Large intestine (tissue), 3 donors: ENCODE measurements at regions not wholly inside any gene's neighbourhood (a gene's known extent, or its start where the extent isn't known, plus 50 kb on each side); places are given as distances from the start of the nearest gene placed in this dataset.

Experiments used
- DNase-seq, 2 donors: peaks; one replicate each; pipeline versions ENCODE4 v3.0.0 to v3.0.0-alpha.2; 2013
- H3K27ac ChIP-seq: one replicate; pipeline ENCODE4 v1.5.1; 2013; ENCODE audit warnings: low read length
- H3K27me3 ChIP-seq: 2 replicates; pipeline ENCODE4 v1.6.1; 2013; ENCODE audit warnings: low read length; ENCODE audit not compliant: control insufficient read depth, insufficient read depth
- H3K36me3 ChIP-seq: 2 replicates; pipeline ENCODE4 v1.6.1; 2013; ENCODE audit warnings: low read length; ENCODE audit not compliant: control insufficient read depth, insufficient read depth
- H3K4me1 ChIP-seq: one replicate; pipeline ENCODE4 v1.6.1; 2013; ENCODE audit warnings: low read length; ENCODE audit not compliant: control insufficient read depth, insufficient read depth
- H3K4me3 ChIP-seq: one replicate; pipeline ENCODE4 v1.5.1; 2013; ENCODE audit warnings: low read length
- H3K9me3 ChIP-seq: one replicate; pipeline ENCODE4 v1.6.1; 2013; ENCODE audit warnings: mild to moderate bottlenecking, low read depth, low read length, moderate library complexity; ENCODE audit not compliant: control insufficient read depth
- WGBS: methylation state at CpG from one replicate; pipeline ENCODE4 v1.1.5; 2013; ENCODE audit warnings: low lambda C conversion rate; ENCODE audit not compliant: insufficient coverage; 5-methylcytosine and 5-hydroxymethylcytosine counted together

DNA sequence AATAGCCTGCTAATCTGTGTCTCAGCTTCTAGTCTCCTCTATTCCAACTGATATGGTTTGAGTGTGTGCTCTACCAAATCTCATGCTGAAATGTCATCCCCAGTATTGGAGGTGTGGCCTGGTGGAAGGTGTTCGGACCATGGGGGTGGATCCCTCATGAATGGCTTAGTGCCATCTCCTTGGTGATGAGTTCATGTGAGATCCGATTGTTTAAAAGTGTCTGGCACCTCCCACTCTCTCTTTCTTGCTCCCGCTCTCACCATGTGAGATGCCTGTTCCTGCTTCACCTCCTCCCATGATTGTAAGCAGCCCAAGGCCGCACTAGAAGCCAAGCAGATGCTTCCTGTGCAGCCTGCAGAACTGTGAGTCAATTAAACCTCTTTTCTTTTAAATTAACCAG lies 73.5 kb upstream of the CAMK1G start:
- H3K27ac ChIP-seq: no peak overlapping the region
- no peaks in the 10 kb centered on the region for H3K9me3 ChIP-seq
- no peaks in the 10 kb centered on the region for H3K36me3 ChIP-seq
- H3K4me3 ChIP-seq: no peak overlapping the region
- no peak for DNase-seq
- no peaks in the 10 kb centered on the region for H3K4me1 ChIP-seq
- no CpG with 5 or more reads among the region's 4 CpGs for WGBS
- no peaks in the 10 kb centered on the region for H3K27me3 ChIP-seq

DNA sequence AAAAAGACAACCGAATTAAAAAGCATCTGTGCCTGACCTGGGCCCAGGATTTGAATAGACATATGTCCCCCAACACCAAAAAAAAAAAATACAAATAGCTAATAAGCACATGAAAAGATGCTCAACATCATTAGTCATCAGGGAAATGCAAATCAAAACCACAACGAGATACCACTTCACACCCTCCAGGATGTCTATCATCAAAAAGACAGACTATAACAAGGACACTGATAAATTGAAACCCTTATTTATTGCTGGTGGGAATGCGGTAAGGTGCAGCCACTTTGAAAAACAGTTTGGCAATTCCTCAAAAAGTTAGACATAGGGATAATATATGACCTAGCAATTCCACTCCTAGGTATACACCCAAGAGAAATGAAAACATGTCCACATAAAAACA lies 72.3 kb upstream of the CAMK1G start:
- Histone ChIP-seq H3K36me3 (no peaks in the 10 kb centered on the region), H3K4me1 (no peaks in the 10 kb centered on the region), H3K4me3 (no peak overlapping the region), H3K27ac (no peak overlapping the region), H3K27me3 (no peaks in the 10 kb centered on the region), H3K9me3 (no peaks in the 10 kb centered on the region)
- DNase-seq: no peak
- WGBS: 80% methylated on average over 1 of the region's 3 CpGs

DNA sequence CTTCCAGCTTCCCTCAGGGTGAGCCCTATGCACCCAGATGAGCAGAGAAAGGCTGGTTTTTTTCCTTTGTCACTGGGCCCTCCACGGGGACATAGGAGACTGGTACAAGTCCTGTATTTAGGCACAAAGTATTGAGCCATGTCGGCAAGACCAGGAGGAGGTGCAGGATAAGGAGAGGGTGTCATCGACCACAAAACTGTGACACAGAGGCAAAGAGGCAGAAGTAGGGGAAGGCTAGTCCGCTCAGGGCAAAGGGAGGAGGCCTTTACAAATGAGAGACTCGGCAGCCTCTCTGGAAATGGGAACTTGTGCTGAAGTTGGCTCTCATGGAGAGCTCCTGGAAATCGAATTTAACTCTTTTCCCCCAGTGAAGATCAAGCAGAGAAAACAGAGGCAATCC lies 70.7 kb upstream of the CAMK1G start:
- Histone ChIP-seq H3K27me3 (no peaks in the 10 kb centered on the region), H3K27ac (no peak overlapping the region), H3K9me3 (no peaks in the 10 kb centered on the region), H3K4me3 (no peak overlapping the region), H3K36me3 (no peaks in the 10 kb centered on the region), H3K4me1 (no peaks in the 10 kb centered on the region)
- DNase-seq: no peak
- WGBS: 100% methylated on average over 1 of the region's 6 CpGs

DNA sequence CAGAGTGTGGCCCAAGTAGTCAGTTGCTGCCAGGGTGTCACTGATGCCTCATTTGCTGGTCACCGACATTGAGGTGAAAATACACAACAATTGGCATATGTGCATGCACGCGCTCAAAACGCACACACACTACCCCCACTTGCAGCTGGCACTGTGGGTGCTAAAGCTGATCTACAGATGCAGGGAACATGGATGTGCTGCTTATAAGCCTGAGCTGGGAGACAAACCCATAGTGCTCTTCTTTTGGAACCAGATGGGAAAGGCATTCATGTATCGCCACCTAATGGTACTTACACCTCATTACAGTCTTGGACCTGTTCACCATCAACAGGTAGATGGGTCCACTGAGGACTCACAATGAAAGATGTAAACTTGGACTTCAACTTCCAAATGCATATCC lies 70.3 kb upstream of the CAMK1G start:
- H3K27me3 ChIP-seq: no peaks in the 10 kb centered on the region
- 80% methylated on average over 1 of the region's 5 CpGs for WGBS
- no peaks in the 10 kb centered on the region for H3K9me3 ChIP-seq
- H3K36me3 ChIP-seq: no peaks in the 10 kb centered on the region
- no peaks in the 10 kb centered on the region for H3K4me1 ChIP-seq
- peak; percentile 22 to 28 for DNase-seq
- no peak overlapping the region for H3K27ac ChIP-seq
- H3K4me3 ChIP-seq: no peak overlapping the region

DNA sequence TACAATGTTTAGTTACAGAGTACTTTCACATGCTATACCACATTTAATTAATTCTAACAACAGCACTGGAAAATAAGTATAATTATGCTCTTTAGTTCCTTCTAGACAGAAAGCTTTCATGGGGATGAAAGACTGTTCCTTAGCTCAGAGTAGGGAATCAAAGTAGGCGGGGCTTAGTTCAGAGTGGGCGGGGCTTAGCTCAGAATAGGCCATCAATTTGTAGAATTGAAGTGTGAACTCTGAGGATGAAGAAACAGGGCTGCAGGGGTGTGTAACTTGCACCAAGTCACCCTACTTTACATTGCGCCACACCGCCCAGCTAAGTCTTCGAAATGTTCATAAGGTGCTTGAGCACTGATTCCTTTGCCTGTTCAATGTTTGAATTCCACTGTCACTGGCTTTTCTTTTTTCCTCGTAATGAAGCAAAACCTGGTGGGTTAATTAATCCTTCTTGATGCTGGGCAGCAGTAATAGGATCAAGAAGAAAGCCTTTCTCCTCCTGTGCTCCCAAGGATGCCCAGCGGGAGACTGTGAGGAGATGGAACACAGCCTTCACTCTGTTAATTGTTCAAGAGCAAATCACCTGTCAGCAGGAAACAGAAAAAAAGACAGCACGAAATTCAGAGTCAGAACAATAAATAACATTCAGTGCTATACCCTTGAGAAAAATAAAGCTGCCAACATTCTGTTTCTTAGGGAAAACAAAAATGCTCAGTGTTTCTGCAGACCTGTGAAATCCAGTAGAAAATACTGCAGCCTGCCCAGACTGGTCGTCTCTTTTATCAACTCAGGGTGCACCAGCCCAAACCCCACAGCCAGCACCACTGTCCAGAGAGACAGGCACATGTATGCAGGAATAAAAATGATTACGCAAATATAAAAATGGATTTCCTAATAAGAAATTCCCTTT lies 66.5 kb upstream of the CAMK1G start:
- no peak overlapping the region for H3K27ac ChIP-seq
- H3K36me3 ChIP-seq: no peaks in the 10 kb centered on the region
- no CpG with 5 or more reads among the region's 10 CpGs for WGBS
- no peaks in the 10 kb centered on the region for H3K27me3 ChIP-seq
- DNase-seq: no peak
- peaks cover 5% of the 10 kb centered on the region for H3K9me3 ChIP-seq
- no peaks in the 10 kb centered on the region for H3K4me1 ChIP-seq
- H3K4me3 ChIP-seq: no peak overlapping the region

DNA sequence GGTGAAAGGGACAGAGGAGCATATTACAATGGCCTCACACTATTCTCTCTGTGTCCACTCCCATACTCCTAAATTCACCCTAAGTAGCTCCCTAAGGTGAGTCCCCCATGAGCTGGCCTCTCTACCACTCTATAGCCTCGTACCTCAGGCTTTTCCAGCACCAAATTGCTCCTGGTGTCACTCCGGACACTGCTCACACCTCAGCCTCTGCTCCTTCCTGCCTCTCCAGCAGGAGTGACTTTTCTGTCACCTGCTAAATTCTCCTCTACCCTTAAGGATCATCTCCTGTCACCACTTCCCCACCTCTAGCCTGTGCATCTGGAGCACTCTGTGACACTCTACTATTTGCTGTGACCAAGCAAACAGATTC lies 65.8 kb upstream of the CAMK1G start:
- Histone ChIP-seq H3K4me3 (no peak overlapping the region), H3K27me3 (no peaks in the 10 kb centered on the region), H3K27ac (no peak overlapping the region), H3K36me3 (no peaks in the 10 kb centered on the region), H3K9me3 (peaks cover 5% of the 10 kb centered on the region), H3K4me1 (no peaks in the 10 kb centered on the region)
- no CpG with 5 or more reads among the region's 2 CpGs for WGBS
- no peak for DNase-seq

DNA sequence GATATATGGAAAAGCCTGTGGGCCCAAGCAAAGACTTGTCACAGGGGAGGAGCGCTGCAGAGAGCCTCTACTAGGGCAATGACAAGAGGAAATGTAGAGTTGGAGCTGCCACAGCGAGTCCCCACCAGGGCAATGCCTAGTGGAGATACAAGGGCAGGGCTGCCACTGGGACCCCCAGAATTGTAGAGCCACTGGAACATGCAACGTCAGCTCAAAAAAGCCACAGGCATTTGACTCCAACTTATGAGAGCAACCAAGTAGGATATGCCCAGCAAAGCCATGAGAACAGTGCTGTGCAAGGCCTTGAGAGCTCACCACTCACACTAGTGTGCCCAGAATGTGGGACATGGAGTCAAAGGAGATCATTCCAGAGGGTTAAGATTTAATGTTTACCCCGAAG lies 63.7 kb upstream of the CAMK1G start:
- Histone ChIP-seq H3K27ac (no peak overlapping the region), H3K4me3 (no peak overlapping the region), H3K4me1 (no peaks in the 10 kb centered on the region), H3K36me3 (no peaks in the 10 kb centered on the region), H3K27me3 (no peaks in the 10 kb centered on the region), H3K9me3 (peaks cover 5% of the 10 kb centered on the region)
- DNase-seq: no peak
- WGBS: 80% methylated on average over 1 of the region's 4 CpGs

DNA sequence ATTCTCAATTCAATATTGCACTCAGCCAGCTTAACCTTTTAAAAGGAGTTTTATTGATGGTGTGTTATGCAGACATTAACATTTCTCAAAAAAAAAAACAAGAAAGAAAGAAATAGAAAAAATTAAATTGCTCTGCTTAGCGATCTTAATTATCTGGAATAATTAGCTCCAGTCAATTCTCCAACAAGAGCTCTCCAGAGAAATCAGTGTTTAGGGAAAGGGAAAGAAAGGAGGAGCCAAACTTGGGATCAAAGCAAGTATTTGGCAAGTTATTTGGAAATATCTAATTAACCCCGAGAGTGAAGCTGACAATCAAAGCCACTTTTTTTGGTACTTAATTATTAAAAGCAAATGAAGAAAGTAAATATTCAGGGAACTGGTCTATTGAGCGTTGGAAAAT lies 60.7 kb upstream of the CAMK1G start:
- no peaks in the 10 kb centered on the region for H3K36me3 ChIP-seq
- H3K4me1 ChIP-seq: peaks cover 11% of the 10 kb centered on the region
- H3K27ac ChIP-seq: no peak overlapping the region
- H3K27me3 ChIP-seq: no peaks in the 10 kb centered on the region
- H3K9me3 ChIP-seq: peaks cover 5% of the 10 kb centered on the region
- 82% methylated on average over 1 of the region's 3 CpGs for whole genome bisulfite sequencing
- no peak for DNase-seq
- H3K4me3 ChIP-seq: no peak overlapping the region

DNA sequence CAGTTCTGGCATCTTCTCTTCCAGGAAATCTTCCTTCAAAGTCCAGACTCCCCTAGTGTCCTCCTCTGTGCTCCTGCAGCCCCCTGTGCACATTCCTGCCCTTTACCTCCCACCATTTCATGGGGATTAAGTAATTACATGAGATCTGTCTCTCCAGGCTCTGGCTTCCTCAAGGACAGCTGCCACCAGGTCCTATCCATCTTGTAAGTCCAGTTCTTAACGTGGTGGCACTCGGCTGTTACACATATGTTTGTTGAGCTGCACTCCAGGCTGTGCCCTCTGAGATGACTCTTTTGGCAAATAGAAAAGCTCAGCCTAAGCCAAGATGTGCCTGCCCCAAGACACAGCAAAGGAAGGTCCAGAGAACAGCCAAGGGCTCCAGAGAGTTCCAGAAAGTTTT lies 57.4 kb upstream of the CAMK1G start:
- H3K4me1 ChIP-seq: peaks cover 22% of the 10 kb centered on the region
- DNase-seq: peak in 1 of 2 donors; percentile 5
- no peak overlapping the region for H3K4me3 ChIP-seq
- no peaks in the 10 kb centered on the region for H3K27me3 ChIP-seq
- WGBS: no CpG with 5 or more reads among the region's 2 CpGs
- no peak overlapping the region for H3K27ac ChIP-seq
- no peaks in the 10 kb centered on the region for H3K36me3 ChIP-seq
- no peaks in the 10 kb centered on the region for H3K9me3 ChIP-seq

DNA sequence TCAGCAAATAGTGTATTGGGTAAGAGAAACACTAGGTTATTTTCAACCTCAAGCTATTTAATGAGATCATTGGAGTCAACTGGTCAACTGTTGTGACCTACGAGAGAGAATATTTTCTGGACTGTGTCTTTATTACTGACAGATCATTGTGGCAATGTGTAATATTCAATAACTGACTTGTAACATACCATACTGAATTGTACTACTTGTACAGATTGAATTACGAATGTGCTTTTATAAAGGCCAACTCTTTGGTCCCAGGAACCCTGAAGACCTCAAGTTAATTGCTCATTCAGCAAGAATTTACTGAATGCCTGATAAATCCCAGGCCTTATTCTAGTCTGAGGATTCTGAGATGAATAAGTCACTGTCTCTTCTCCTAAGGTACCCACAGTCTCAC lies 56.1 kb upstream of the CAMK1G start:
- H3K27ac ChIP-seq: peak overlapping the region; percentile 84
- WGBS: no CpG with 5 or more reads among the region's 2 CpGs
- H3K36me3 ChIP-seq: no peaks in the 10 kb centered on the region
- no peaks in the 10 kb centered on the region for H3K9me3 ChIP-seq
- DNase-seq: no peak
- no peak overlapping the region for H3K4me3 ChIP-seq
- no peaks in the 10 kb centered on the region for H3K27me3 ChIP-seq
- peaks cover 22% of the 10 kb centered on the region for H3K4me1 ChIP-seq
